ENCODE measurements at regions not wholly inside any gene's neighbourhood (a gene's known extent, or its start where the extent isn't known, plus 50 kb on each side); places are given as distances from the start of the nearest gene placed in this dataset.

- no peak for TF ChIP-seq REST (IDR thresholded peaks at IDR 0.05; ENCODE audit: low read depth, low read length)
Measured at GRCh38 chr11:115959081-115959486, 454.9 kb upstream of the CADM1 start (continued).

GRCh38 chr11:115958089-115959000 lies 454.1 kb upstream of the CADM1 start:
- 71% methylated on average over 13 of the region's 20 CpGs for WGBS (ENCODE audit: low lambda C conversion rate)

More at GRCh38 chr11:115958089-115959000, 454.1 kb upstream of the CADM1 start:
- H3K9me3 ChIP-seq = no peaks in the 10 kb centered on the region
- DNase-seq = no peak
- H3K27me3 ChIP-seq (ENCODE audit: insufficient read depth) = no peaks in the 10 kb centered on the region
- H3K27ac ChIP-seq (ENCODE audit: low read depth in 2 of 2, low read length in 1 of 2) = no peak overlapping the region
- H3K36me3 ChIP-seq (replicated peaks in 1 of 2; ENCODE audit: control insufficient read depth in 1 of 2, insufficient read depth in 2 of 2, low read length in 1 of 2) = no peaks in the 10 kb centered on the region
- no peak overlapping the region for H3K4me2 ChIP-seq
- no peak overlapping the region for H3K9ac ChIP-seq
- H2AFZ ChIP-seq (ENCODE audit: low read depth) = no peak overlapping the region
- H3K4me3 ChIP-seq (ENCODE audit: low read depth in 2 of 2, low read length in 1 of 2) = no peak overlapping the region
- peaks cover 0 to 19% of the 10 kb centered on the region in 2 experiments; a peak in 2 of 4 replicates for H3K4me1 ChIP-seq (ENCODE audit: control insufficient read depth in 1 of 2, insufficient read depth in 2 of 2, low read depth in 1 of 2, low read length in 1 of 2)
- TF ChIP-seq CHD2 (IDR thresholded peaks at IDR 0.05; ENCODE audit: low read length, partially characterized antibody) = no peak
- no peak for TF ChIP-seq PBX3 (IDR thresholded peaks at IDR 0.05)
- TF ChIP-seq YY1 (IDR thresholded peaks at IDR 0.05; ENCODE audit: low read depth) = no peak
- no peak for TF ChIP-seq FOSL2 (IDR thresholded peaks at IDR 0.05; ENCODE audit: borderline replicate concordance, low read depth)
- TF ChIP-seq TEAD4 (IDR thresholded peaks at IDR 0.05; ENCODE audit: borderline replicate concordance, insufficient read depth) = no peak
- no peak for TF ChIP-seq RAD21 (IDR thresholded peaks at IDR 0.05; ENCODE audit: low read length)
- no peak for TF ChIP-seq GABPA (IDR thresholded peaks at IDR 0.05; ENCODE audit: low read depth)
- TF ChIP-seq MAX (IDR thresholded peaks at IDR 0.05; ENCODE audit: low read depth) = no peak
- no peak for TF ChIP-seq TAF1 (IDR thresholded peaks at IDR 0.05; ENCODE audit: borderline replicate concordance, low read depth, low read length)
- no peak for TF ChIP-seq NFIC (IDR thresholded peaks at IDR 0.05; ENCODE audit: borderline replicate concordance)
- TF ChIP-seq GATA2 (CRISPR knock-in tag; IDR thresholded peaks at IDR 0.05) = no peak
- TF ChIP-seq MEF2A (IDR thresholded peaks at IDR 0.05; ENCODE audit: borderline replicate concordance, low read depth) = no peak
- no peak for TF ChIP-seq SMC3 (IDR thresholded peaks at IDR 0.05; ENCODE audit: low read depth, low read length)
- TF ChIP-seq FOXM1 (IDR thresholded peaks at IDR 0.05; ENCODE audit: low read depth) = no peak
- no peak for TF ChIP-seq ELF1 (IDR thresholded peaks at IDR 0.05)
- no peak for TF ChIP-seq EZH2phosphoT487 (IDR thresholded peaks at IDR 0.05; ENCODE audit: borderline replicate concordance, low read depth)
- no peak for TF ChIP-seq RFX5 (IDR thresholded peaks at IDR 0.05; ENCODE audit: low read length)
- TF ChIP-seq NRF1 (IDR thresholded peaks at IDR 0.05; ENCODE audit: low read depth, low read length) = no peak
- TF ChIP-seq USF2 (IDR thresholded peaks at IDR 0.05; ENCODE audit: borderline replicate concordance, low read depth, low read length) = no peak
- H4K20me1 ChIP-seq (ENCODE audit: insufficient read depth) = no peaks in the 10 kb centered on the region
- H3F3A ChIP-seq (replicated peaks; ENCODE audit: insufficient read depth) = no peaks in the 10 kb centered on the region
- POLR2A ChIA-PET = no interaction called here
- no peaks in the 10 kb centered on the region for H3K9me2 ChIP-seq
- CTCF ChIA-PET = interaction anchor here (0.6 kb wide), 1 partner anchor 271 kb away, joined by 3 read pairs; no protein-coding TSS in a partner anchor
- no peaks in the 10 kb centered on the region for H3K79me2 ChIP-seq (ENCODE audit: insufficient read depth)

All from SK-N-SH (cell line).